ENCODE measurements at regions not wholly inside any gene's neighbourhood (a gene's known extent, or its start where the extent isn't known, plus 50 kb on each side); places are given as distances from the start of the nearest gene placed in this dataset.
A peak's percentile ranks its signal among the peaks of the same experiment; 100 is the strongest.
"Not testable (repeated sequence)": the region's sequence is repeated elsewhere in the genome, so short reads cannot be mapped to it uniquely, and the experiment has no call there.

- TF ChIP-seq POLR2A (IDR thresholded peaks at IDR 0.05; ENCODE audit: extremely low read depth, insufficient read length): no peak
- no peak for TF ChIP-seq MYC (IDR thresholded peaks at IDR 0.05; ENCODE audit: low read depth, low read length)
- TF ChIP-seq, protein P1, sequence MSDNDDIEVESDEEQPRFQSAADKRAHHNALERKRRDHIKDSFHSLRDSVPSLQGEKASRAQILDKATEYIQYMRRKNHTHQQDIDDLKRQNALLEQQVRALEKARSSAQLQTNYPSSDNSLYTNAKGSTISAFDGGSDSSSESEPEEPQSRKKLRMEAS (IDR thresholded peaks at IDR 0.05; ENCODE audit: low read depth, low read length): no peak
- TF ChIP-seq CTCF (IDR thresholded peaks at IDR 0.05; ENCODE audit: low read depth, low read length): no peak
- H3K4me3 ChIP-seq (ENCODE audit: low read depth, low read length): no peak overlapping the region
- DNase-seq (ENCODE audit: low read depth): no peak
Measured at GRCh38 chr13:50485979-50486935, 357.2 kb downstream of the DLEU7 start.

DNA sequence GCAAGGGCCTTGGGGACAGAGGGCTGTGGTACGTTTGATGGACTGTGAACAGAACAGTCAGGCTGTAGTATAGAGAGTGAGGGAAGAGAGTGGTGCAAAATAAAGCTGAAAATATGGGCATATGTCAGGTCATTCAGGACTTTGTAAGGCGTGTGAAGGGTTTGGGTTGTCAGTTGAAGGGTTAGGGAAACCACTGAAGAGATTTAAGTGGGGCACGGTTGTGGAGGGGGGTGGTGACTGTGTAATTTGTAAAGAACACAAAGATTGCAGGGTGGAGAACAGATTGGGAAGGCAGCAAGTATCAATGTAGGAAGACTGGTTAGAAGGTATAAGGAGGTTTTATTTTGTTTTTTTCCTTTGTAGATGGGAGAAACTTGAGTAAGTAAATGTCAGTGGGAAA, 349.8 kb downstream of the DLEU7 start:
- no peak overlapping the region for H3K4me3 ChIP-seq (ENCODE audit: low read depth, low read length)
- TF ChIP-seq, protein P1 (IDR thresholded peaks at IDR 0.05; ENCODE audit: low read depth, low read length): no peak
- TF ChIP-seq CTCF (IDR thresholded peaks at IDR 0.05; ENCODE audit: low read depth, low read length) (no peak), POLR2A (IDR thresholded peaks at IDR 0.05; ENCODE audit: extremely low read depth, insufficient read length) (no peak), MYC (IDR thresholded peaks at IDR 0.05; ENCODE audit: low read depth, low read length) (no peak)
- DNase-seq (ENCODE audit: low read depth): no peak

GRCh38 chr13:50494138-50494537, 349.4 kb downstream of the DLEU7 start:
- TF ChIP-seq MYC (IDR thresholded peaks at IDR 0.05; ENCODE audit: low read depth, low read length): no peak
- TF ChIP-seq CTCF (IDR thresholded peaks at IDR 0.05; ENCODE audit: low read depth, low read length): no peak
- no peak for TF ChIP-seq POLR2A (IDR thresholded peaks at IDR 0.05; ENCODE audit: extremely low read depth, insufficient read length)
- TF ChIP-seq, protein P1 (IDR thresholded peaks at IDR 0.05; ENCODE audit: low read depth, low read length): no peak
- peak; percentile 30 for DNase-seq (ENCODE audit: low read depth)
- no peak overlapping the region for H3K4me3 ChIP-seq (ENCODE audit: low read depth, low read length)

DNA sequence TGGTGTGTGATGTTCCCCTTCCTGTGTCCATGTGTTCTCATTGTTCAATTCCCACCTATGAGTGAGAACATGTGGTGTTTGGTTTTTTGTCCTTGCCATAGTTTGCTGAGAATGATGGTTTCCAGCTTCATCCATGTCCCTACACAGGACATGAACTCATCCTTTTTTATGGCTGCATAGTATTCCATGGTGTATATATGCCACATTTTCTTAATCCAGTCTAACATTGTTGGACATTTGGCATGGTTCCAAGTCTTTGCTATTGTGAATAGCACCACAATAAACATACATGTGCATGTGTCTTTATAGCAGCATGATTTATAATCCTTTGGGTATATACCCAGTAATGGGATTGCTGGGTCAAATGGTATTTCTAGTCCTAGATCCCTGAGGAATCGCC, 340.3 kb downstream of the DLEU7 start:
- not testable (repeated sequence) for DNase-seq (ENCODE audit: low read depth); H3K4me3 ChIP-seq (ENCODE audit: low read depth, low read length)

DNA sequence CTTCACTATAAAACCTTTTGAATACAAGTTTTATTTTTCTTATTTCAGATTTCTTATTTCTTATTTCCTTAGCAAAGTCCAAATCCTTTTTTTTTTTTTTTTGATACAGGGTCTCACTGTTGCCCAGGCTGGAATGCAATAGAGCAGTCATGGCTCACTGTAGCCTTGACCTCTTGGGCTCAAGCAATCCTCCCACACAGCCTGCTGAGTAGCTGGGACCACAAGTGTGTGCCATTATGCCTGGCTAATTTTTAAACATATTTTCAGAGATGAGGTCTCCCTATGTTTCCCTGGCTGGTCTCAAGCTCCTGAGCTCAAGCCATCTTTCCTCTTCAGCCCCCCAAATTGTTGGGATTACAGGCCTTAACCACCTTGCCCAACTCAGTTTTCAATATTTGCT, 334.3 kb downstream of the DLEU7 start:
- no peak overlapping the region for H3K4me3 ChIP-seq (ENCODE audit: low read depth, low read length)
- no peak for TF ChIP-seq POLR2A (IDR thresholded peaks at IDR 0.05; ENCODE audit: extremely low read depth, insufficient read length)
- no peak for TF ChIP-seq CTCF (IDR thresholded peaks at IDR 0.05; ENCODE audit: low read depth, low read length)
- TF ChIP-seq, protein P1 (IDR thresholded peaks at IDR 0.05; ENCODE audit: low read depth, low read length): no peak
- TF ChIP-seq MYC (IDR thresholded peaks at IDR 0.05; ENCODE audit: low read depth, low read length): no peak
- DNase-seq (ENCODE audit: low read depth): no peak

GRCh38 chr13:50509771-50510441, 333.6 kb downstream of the DLEU7 start:
- peak; percentile 47 for DNase-seq (ENCODE audit: low read depth)
- no peak overlapping the region for H3K4me3 ChIP-seq (ENCODE audit: low read depth, low read length)
- TF ChIP-seq, protein P1 (IDR thresholded peaks at IDR 0.05; ENCODE audit: low read depth, low read length): no peak
- TF ChIP-seq POLR2A (IDR thresholded peaks at IDR 0.05; ENCODE audit: extremely low read depth, insufficient read length) (no peak), CTCF (IDR thresholded peaks at IDR 0.05; ENCODE audit: low read depth, low read length) (no peak), MYC (IDR thresholded peaks at IDR 0.05; ENCODE audit: low read depth, low read length) (no peak)

- not testable (repeated sequence) for DNase-seq (ENCODE audit: low read depth); H3K4me3 ChIP-seq (ENCODE audit: low read depth, low read length)
Measured at GRCh38 chr13:50510885-50511545, 332.5 kb downstream of the DLEU7 start.
